NCI-H82 treated with DMSO at 0.1 percent for 48 hours (cell line): ENCODE measurements at regions not wholly inside any gene's neighbourhood (a gene's known extent, or its start where the extent isn't known, plus 50 kb on each side); places are given as distances from the start of the nearest gene placed in this dataset.

Experiments used
- DNase-seq: peaks from one replicate; lab custom pipeline; 2025; ENCODE audit not compliant: unreplicated experiment; lab: John Stamatoyannopoulos, UW

DNA sequence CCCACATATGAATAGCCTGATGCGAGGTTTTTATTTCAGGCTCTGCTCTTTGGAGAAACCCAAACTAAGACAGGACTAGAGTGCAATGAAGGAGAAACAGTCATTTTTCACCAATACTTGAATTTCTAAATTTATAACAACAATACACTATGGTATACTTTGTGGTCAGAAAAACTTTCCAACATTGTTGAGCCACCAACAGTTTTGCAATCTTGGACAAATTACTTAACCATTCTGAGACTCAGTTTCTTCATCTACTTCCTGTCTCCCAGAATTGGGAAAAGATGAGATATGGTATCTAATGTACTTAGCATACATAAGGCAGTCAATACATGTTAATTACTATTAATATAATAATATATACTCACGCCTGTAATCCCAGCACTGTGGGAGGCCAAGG lies 519.8 kb upstream of the PLXNA2 start:
- no peak for DNase-seq

DNA sequence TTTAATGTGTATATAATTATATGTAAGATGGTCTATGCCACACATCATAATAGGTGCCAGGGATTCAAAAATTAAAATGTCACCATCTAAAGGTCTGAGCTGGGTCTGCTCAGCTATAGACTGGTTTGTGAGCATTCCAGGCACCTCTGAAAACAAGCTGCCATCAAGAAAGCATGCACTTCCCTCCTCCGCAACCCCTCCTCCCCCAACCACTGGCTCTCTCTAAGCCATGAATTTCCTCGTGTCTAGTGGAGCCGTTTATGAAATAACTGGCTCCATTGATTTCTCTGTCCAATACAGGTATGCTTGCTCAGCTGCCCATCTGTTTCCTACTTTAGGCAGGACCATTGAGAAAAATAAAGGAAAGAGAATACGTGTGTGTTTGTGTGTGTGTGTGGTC lies 522.6 kb upstream of the PLXNA2 start:
- DNase-seq = no peak

DNA sequence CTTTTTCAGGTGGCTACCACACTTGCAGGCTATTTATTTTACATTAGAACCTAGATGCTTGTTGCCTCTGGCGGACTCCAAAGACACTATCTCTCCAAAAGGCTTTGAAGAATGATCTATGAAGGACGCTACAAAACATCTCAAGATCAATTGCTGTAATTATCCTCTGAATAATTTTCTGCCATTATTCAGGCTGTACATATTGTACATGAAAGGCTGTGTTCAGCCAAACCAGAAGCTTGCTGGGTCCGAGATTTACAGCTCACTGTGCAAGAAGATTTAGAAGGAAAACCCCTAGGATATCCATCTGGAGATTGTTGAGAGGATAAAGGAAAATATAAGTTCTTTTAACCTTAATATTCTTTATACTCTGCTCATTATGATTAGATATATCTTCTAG lies 523.6 kb upstream of the PLXNA2 start:
- DNase-seq = no peak

DNA sequence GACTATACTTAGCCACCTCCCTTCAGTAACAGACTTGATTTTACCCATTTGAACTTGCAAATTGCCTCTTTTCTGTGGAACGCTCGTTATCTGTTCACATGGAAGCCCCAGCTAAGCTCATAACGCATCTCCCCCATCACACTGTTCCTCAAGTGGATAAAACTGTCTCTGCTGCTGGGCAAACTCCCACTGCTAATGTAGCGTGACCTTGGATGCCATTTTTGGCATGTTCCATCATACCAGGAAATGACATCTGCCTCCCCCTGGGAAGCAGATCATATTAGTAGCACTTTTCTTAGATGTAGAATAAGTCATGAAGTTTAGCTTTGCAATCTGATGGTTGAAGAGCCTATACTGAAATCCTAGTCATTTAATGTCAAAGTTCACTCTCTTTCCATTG lies 528.7 kb upstream of the PLXNA2 start:
- no peak for DNase-seq

DNA sequence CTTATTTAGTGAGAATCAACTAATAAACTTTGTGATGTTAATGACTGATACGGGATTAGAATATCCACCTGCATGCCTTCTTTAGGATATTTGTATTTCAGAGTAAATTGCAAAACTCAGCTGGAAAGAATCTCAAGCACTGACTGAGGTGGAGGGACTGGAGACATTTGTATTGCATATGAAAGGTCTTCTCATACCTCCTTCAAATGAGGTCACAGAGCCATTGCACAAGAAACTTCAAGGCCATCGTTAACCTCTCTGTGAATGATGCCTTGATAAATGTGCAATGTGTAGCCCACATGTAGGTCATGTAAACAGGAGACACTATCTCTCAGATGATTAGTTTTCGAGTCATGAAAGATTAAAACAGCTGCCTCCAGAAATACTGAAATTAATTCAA lies 531.7 kb upstream of the PLXNA2 start:
- no peak for DNase-seq

DNA sequence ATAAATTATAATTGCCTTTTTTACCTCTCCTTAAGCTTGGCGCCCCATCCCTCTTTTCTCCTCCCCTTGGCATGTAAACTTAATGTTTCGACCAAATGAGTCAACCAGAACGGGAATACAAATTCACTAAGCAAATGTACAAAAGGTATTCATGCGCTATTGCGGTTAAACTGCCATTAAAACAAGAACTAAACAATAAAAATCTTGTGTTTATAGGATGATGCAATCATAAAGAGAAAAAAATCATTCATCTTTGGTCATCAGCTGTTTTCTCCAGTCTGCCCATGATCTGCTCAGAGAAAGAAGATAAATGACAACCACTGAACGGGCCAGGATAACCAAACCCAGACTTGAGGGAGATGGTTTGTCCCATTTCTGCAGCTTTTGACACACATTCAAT lies 534.2 kb upstream of the PLXNA2 start:
- no peak for DNase-seq

DNA sequence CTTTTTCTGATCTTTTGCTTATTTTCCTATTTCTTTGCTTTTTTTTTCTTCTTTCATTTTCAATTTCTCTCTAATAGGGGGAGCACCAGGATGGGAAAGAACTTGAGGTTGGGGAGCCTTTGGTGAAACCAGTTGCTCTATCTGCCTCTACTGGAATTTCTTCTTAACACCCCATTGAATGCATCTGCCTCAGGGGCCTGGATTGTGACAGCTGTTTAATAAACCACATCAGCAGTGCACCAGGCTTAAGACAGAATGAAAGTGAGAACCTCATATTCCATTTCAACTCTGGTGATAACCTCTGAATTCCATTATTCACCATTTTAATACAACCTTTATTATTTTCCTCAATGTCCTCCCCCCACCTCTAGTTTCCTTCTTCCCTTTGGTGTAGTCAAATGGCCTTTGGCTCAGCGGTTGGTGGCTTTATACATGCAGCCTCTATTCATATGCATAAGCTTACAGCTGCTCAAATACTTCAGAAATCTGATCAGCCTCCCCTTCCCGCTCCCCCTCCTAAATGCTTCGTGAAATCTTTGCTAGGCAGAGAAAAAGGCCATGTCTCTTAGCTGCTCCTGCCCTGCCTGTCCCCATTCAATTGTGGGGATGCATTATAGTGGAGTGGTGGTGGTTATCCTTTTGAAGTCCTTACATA lies 537.3 kb upstream of the PLXNA2 start:
- no peak for DNase-seq

DNA sequence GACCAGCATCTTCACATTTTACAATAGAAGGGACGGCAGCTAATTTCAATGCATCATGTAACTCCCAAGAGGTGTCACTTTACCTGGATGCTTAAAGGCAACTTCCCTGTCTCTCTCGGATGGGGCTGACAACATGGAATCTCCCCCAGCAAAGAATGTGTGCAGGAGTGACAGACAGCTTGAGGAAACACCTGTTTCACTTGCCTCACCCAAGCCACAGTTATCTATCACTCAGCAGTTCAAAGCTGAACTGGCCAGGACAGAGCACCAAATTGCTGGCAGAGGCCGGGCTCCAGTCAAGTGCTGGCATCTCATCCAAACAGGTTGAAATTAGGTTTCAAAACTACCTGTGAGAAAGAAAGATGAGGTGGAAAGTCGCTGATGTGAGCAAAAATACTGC lies 538.0 kb upstream of the PLXNA2 start:
- DNase-seq = no peak

DNA sequence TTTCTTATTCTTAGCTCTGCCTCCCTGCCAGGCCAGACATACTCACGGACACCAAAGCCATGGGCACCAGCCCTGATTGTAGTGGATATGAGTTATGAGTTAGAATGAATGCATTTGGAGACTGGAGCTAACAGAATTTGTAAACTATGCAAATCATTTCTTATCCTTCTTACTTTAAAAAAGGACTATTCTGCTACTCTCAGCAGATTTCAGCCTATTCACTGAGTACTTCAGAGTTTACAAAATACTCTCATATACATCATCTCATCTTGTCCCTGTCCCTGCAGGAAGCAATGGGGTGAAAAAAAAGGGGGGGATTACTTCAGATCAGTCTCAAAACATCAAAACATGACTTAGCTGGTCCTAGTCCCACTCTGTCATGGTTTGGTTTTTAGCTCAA lies 541.4 kb upstream of the PLXNA2 start:
- no peak for DNase-seq

DNA sequence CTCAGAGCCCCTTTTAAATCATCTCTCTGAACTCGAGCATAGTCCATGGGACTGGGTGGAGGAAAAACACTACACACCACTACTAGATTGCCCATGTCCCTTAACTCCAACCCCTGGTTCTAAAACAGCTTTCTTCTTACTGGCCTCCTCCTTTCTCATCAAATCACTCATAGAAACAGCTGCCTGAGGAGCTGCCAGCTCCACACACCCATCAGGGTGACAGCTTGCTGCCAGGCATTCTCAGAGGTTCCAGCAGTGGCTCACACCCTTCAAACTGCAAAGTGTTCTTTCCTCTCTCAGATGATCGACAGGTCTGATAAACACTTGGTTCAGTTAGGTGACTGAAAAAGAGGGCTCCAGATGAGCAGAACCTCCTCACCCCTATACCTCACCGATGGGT lies 543.0 kb upstream of the PLXNA2 start:
- no peak for DNase-seq

DNA sequence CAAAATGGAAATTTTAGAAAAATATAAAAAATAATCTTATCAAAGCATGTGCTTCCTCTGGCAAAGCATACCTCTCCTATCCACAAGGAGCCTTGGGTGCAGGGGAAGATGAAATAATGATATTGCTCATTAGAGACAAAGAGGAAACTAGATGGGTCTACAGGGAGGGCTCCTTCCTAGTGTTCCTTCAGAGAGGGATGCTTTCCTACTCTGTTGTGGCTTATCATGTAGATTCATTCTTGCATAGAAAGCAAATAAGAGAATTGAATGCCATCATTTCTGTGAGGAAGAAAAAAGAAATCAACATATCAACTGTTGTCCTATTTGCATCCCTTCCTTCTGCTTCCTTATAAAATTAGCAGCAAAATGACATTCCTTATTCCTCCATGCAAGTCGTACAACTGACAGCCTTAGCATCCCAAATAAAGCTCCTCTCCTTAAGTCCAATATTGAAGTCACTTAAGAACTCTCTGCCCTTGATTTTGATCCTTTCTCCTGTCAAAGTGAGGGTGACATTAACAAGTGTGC lies 543.9 kb upstream of the PLXNA2 start:
- no peak for DNase-seq

DNA sequence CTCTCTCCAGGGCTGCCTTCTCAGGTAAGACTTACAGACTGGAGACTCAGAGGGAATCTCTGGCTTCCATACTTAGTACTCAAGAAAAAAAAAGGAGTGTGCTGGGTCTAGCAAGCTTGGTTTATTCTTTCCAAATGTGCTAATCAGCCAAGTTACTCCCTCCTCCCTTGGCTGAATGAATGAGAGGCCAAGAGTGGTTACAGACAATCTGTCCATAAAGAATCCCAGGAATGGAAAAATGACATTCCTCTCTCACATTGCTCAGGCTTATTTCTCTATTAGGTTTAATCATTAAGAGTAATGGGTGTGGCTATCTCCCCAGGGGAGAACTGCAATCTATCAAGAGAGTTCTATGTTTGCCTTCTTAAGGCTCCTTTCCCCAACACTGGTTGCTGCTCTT lies 547.3 kb upstream of the PLXNA2 start:
- DNase-seq = no peak

DNA sequence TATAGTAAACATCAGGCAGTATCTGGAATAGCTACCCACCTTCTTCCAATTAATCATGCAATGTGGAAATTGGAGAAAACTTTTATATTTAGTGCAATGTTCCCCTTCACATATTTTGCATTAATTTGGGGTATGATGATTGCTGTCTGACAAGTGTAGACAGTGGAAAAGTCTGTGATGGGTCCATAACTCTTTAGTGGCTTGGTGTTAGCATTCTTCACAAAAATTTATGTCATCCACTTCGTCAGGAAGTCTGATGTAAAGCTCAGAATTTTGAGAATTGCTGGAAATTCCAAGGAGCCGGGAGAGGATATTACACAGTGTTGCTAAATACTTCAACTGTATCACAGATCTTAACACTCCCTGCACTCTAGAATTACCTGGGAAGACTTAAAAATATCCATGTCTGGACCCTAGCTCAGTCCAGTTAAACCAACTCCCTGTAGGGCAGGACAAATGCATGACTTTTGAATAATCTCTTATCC lies 549.7 kb upstream of the PLXNA2 start:
- no peak for DNase-seq

DNA sequence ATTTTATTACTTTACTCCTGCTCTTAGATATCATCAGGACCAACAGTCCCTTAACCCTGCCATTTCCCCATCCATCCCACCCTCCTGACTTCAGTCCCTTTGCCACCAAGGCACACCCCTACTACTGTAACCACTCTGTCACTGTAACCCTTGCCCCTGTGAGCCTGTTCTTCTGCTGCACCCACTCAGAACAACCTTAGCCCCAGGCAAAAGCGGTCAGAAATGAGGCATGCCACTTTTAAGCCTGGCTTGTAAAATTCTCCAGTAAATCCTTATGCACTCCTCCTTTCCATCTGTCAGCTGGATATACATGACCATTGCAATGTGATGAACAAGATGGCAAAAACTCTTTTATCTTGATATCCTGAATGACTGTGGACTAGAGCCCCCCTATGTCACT lies 555.0 kb upstream of the PLXNA2 start:
- no peak for DNase-seq

DNA sequence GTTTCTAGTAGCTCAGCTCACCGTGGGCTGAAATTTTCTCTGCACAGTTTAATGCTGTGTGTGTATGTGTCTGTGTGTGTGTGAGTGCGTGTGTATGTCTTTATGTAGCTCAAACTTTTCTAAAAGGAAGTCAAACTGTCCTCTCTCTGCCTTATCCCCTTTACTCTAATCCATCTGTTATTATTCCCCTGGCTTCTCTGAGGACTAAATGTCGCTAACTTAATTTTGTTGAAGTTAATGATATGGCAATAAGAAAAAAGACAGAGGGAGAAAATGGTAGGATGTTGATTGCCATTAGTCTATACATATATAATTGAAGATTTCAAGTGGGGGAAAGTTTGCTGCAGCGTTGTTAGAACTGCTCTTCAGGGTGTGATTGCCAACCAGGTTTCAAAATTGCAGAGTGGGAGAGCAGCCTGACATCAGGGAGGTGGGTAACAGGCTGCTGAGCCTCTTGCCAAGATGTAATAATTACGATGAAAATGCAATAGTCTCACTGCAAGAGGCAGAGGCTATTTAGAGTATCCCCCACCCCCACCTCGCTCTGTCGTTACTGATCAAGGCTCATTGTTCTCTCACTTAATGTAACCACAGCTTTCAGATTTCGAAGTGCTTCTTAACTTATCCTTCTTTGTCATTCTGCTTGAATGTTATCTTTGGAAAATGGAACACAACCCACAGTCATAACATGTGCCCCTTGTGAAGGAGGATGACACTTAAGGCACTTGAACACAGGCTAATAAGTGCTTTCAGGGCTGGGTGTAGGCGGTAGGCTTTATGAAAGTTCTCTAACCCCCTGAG lies 559.0 kb upstream of the PLXNA2 start:
- no peak for DNase-seq

DNA sequence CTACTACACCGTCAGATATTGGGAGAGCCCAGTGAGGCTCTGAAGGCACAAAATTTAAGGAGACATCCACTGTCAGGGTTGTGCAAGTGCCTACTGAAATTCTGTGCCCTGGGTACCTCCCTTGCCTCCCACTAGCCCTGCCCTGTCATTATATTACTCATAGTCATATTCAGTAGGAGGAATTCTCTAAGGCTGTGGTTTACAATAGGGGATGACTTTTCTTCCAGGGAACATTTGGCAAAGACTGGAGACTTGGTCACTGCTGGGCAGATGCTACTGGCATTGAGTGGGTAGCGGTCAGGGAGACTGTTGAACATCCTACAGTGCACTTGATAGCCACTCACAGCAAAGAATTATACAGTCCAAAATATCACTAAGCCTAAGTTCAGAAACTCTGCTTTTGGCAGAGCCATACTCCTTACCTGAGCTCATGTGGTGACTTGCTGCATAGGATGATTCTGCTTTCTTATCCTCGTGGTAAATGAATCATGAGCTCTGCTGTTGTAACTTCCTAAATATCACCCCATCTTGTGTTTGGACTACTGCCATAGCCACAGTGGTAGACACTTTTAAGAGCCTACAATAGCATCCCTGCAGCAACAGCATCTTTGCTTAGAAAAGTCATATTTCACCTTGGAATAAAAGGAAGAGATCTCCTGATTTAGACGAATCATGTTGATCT lies 563.4 kb upstream of the PLXNA2 start:
- no peak for DNase-seq

DNA sequence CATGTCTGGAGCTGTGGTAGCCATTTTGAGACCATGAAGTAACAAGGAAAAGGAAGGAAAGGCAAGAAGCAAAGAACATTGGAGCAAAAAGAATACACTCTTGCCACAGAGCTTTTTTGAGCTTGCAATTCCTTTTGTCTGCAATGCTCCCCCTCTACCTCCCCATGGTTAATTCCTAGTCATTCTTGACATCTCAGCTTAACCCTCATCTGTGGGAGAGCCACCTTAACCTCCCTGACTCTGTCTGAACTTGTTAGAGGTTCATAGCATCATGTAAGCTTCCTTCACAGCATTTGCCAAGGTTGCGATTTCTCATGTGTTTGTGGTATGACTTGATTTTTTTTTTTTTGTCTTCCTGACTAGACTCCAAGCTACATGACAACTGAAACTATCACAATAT lies 564.1 kb upstream of the PLXNA2 start:
- no peak for DNase-seq

DNA sequence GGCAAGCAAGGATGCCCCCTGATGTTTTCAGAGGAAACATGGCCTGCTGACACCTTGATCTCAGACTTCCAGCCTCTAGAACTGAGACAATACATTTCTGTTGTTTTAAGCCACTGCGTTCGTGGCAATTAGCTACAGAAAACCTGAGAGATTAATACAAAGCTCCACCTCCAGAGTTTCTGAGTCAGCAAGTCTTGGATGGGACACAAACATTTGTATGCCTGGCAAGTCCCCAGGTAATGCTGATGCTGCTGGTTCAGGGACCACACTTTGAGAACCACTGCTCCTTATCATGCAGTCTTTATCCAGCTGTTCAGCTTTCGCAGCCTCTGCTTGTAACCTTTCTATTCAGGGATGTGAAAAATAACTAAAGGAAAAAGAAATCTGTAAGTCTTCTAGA lies 565.7 kb upstream of the PLXNA2 start:
- no peak for DNase-seq

DNA sequence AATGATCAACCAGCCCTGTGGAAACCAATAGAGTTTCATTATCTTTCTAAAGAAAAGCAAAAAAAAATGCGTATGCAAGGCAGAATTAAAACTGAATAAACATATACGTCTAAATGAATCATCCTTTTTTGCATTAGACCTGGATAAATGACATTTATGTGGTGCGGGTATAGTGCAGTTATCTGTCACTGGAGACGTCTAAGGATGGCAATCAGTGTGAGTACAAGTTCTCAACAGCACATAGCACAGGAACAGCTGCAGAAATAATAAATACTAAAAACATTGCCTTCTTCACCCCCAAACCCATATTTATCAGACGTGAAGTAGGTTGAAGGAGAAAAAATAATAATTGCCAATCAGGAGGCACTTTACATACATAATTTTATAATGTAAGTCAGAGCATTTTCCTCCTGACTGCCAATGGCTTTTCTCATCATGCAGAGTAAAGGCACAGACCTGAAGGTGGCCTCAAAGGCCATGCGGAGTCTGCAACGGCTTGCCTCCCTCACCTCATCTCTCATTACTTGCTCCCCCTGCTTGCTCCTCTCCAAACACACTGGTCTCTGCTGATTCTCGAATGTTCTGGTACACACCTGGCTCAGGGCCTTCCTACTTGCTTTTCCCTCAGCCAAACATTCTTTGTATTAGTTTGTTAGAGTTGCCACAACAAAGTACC lies 574.7 kb upstream of the PLXNA2 start:
- DNase-seq = no peak

DNA sequence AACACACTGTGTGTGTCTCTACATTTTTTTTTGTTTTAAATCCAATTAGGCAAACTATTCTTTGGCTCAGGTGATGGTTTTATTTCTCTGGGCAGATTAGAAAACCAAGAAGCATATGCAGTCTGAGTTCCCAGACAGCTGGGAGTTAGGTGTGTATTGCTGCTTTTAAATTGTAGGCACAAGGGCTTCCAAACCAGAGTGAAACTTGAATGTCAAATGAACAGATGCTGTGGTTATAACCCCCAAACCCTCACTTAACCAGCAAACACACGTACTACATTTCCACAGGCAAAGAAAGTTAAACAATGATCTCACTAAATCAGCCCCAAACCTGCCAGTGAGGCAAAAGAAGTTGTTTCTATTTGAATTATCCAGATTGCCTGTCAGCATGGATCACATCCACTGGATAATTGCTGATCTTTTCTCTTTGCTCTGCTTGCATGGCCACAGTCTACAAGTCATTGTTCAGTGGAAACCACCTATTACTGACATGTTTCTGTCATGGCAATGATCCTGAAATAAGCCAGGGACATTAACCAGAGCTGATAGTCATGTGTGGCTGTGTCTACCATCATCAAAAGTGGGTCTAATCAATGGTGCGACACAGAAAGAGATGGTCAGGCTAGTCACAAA lies 576.5 kb upstream of the PLXNA2 start:
- DNase-seq = peak; percentile 42

DNA sequence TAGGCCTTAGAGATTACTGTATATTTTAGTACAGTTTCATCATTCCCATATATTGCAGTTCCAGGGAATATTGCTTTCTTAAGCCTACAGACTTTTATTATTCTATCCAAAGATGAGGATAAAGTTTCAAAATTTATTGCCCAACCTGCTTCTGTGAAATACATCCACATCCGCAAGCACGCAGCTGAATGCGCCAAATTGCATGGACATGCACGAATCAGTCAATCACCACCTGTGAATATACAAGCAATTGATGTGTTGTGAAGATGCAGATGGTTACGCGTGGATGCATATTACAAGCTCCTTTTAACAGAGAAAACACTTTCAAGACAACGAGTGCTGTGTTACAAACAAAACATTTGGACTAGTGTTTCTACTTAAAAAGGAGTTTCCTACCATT lies 577.8 kb upstream of the PLXNA2 start:
- no peak for DNase-seq
